MM.1S (cell line): ENCODE measurements at regions not wholly inside any gene's neighbourhood (a gene's known extent, or its start where the extent isn't known, plus 50 kb on each side); places are given as distances from the start of the nearest gene placed in this dataset.

Experiments used
- EZH2 ChIP-seq: fragments of 300-600 bp; sonication (generic); optimal IDR thresholded peaks from 2 replicates; pipeline ENCODE3; 2017; ENCODE audit warnings: low read depth, mild to moderate bottlenecking, antibody characterized with exemption, low read length, mixed read lengths
- EZH2phosphoT487 ChIP-seq: fragments of 300-600 bp; sonication (generic); IDR thresholded peaks from 2 replicates; pipeline ENCODE4 v1.6.1; 2018; ENCODE audit warnings: antibody characterized with exemption, low read length
- TF ChIP-seq, protein P1 (sequence below): fragments of 300-600 bp; sonication (generic); IDR thresholded peaks from 2 replicates; pipeline ENCODE4 v1.5.1; 2016; ENCODE audit warnings: antibody characterized with exemption, low read length, mixed read lengths

DNA sequence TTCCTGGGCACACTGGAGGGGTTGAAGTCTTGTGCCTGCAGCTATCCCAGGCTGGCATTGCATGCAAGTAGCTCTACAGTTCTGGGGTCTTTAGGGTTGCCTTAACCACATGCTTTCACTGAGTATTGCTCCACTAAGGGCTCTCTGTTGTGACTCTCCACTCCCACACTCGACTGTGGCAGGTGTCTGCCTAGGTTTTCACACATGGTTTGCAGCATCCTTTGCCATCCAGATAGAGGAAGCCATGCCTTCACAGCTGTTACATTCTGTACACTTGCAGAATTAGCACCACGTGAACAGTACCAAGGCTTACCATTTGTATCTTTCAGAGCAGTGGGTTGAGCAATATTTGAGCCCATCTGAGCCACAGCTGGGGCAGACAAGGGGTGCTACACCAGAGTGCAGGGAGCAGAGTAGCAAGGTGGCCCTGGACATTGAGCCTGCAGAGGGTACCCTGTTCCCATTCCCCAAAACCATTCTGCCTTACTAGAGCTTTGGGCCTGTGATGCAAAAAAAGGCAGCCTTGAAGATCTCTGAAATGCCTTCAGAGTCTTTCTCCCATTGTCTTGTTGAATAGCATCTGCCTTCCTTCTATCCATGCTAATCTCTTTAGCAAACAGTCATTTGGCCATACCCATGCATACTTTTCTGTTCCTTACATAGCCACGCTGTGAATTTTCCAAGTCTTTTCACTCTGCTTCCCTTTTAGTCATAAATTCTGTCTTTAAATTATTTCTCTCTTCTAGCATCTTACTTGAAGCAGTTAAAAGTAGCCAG, 95.2 kb upstream of the PLCL2 start:
- TF ChIP-seq, protein P1, sequence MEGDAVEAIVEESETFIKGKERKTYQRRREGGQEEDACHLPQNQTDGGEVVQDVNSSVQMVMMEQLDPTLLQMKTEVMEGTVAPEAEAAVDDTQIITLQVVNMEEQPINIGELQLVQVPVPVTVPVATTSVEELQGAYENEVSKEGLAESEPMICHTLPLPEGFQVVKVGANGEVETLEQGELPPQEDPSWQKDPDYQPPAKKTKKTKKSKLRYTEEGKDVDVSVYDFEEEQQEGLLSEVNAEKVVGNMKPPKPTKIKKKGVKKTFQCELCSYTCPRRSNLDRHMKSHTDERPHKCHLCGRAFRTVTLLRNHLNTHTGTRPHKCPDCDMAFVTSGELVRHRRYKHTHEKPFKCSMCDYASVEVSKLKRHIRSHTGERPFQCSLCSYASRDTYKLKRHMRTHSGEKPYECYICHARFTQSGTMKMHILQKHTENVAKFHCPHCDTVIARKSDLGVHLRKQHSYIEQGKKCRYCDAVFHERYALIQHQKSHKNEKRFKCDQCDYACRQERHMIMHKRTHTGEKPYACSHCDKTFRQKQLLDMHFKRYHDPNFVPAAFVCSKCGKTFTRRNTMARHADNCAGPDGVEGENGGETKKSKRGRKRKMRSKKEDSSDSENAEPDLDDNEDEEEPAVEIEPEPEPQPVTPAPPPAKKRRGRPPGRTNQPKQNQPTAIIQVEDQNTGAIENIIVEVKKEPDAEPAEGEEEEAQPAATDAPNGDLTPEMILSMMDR: no peak
- TF ChIP-seq EZH2phosphoT487 (no peak), EZH2 (no peak)
